ENCODE measurements at regions not wholly inside any gene's neighbourhood (a gene's known extent, or its start where the extent isn't known, plus 50 kb on each side); places are given as distances from the start of the nearest gene placed in this dataset.

DNA sequence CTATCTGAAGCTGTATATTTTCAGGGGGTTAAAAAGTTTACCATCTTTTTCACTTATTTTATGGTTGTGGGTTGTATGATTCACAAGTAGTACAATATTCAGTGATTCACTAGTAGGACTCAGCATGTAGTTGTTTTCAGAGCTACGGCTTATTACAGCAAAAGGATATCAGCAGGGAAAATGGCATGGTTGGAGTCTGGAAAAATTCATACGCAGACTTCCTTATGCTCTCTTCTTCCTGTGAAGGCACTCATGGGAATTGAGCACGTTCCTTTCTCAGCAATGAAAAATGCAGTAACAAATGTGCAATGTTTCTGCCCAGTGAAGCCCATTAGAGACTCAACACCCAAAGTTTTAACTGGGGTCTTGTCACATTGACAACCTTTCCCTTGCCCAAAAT, 250.5 kb downstream of the KCNN2 start:
- no peak for TF ChIP-seq POLR2A (IDR thresholded peaks at IDR 0.05)
- TF ChIP-seq, protein P1, sequence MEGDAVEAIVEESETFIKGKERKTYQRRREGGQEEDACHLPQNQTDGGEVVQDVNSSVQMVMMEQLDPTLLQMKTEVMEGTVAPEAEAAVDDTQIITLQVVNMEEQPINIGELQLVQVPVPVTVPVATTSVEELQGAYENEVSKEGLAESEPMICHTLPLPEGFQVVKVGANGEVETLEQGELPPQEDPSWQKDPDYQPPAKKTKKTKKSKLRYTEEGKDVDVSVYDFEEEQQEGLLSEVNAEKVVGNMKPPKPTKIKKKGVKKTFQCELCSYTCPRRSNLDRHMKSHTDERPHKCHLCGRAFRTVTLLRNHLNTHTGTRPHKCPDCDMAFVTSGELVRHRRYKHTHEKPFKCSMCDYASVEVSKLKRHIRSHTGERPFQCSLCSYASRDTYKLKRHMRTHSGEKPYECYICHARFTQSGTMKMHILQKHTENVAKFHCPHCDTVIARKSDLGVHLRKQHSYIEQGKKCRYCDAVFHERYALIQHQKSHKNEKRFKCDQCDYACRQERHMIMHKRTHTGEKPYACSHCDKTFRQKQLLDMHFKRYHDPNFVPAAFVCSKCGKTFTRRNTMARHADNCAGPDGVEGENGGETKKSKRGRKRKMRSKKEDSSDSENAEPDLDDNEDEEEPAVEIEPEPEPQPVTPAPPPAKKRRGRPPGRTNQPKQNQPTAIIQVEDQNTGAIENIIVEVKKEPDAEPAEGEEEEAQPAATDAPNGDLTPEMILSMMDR (IDR thresholded peaks at IDR 0.05): no peak
